UCSD-AML1 (cell line): ENCODE measurements at regions not wholly inside any gene's neighbourhood (a gene's known extent, or its start where the extent isn't known, plus 50 kb on each side); places are given as distances from the start of the nearest gene placed in this dataset.

Experiments
- DNase-seq: peaks from one replicate; lab custom pipeline; 2025; ENCODE audit not compliant: unreplicated experiment; lab: John Stamatoyannopoulos, UW

DNA sequence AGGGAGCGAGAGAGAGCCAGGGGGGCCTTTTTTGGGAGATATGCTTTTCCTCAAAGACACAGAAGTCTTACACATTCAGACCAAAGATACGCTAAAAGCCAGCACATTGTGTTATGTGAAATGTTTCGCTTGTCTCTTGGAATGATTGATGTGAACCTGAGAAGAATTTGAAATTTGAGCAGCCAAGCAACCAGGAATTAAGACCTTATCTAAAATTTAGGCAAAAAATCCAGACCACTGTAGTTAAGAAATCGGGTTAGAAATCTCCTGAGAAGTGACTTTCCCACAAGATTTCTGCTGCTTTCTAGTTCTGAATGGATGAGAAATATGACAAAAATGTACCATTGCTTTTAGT, 223.2 kb upstream of the GMDS start:
- no peak for DNase-seq

DNA sequence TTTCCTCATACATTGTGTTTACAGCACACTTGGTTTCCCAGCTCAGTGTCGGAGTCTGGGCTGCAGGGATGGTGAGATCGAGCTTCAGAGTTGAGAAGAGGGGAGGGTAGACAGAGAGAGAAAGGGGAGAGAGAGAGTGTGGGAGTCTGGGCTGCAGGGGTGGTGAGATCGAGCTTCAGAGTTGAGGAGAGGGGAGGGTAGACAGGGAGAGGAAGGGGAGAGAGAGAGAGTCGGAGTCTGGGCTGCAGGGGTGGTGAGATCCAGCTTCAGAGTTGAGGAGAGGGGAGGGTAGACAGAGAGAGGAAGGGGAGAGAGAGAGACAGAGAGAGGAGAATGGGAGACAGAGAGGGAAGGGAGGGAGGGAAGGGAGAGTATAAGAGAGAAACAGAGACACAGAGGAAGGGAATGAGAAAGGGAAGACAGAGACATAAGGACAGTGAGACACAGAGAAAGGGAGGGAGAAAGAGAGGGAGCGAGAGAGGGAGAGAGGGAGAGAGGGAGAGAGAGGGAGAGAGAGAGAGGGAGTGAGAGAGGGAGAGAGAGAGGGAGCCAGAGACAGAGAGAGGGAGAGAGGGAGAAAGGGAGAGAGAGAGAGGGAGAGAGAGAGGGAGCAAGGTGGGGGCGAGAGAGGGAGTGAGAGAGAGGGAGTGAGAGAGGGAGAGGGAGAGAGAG, 222.7 kb upstream of the GMDS start:
- no peak for DNase-seq

- no peak for DNase-seq
Observed at GRCh38 chr6:2465336-2465735, 219.9 kb upstream of the GMDS start.

GRCh38 chr6:2464641-2465040, 219.2 kb upstream of the GMDS start:
- no peak for DNase-seq

- DNase-seq = no peak
Observed at GRCh38 chr6:2462831-2463230, 217.4 kb upstream of the GMDS start.

- no peak for DNase-seq
Observed at GRCh38 chr6:2460216-2460745, 214.9 kb upstream of the GMDS start.

DNA sequence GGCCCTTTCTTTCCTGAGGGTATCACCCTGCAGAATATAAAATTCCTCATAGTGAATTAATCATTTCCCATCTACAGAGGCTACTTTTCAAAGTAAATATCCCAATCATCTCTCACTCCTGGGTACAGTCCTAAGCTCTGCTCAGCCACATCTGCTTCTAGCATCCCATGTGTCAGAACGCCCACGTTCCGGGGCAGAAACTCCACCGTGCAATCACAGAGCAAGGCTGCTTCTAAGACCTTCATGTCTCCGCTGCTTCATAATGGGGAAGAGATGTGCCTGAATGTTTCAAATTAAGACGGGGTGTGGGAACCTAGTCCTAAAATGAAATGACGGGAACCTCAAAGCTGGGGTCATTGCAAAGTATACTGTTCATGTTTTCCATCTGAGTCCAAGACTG, 208.8 kb upstream of the GMDS start:
- DNase-seq = no peak

- DNase-seq = no peak
Observed at GRCh38 chr6:2450546-2450945, 205.1 kb upstream of the GMDS start.

- no peak for DNase-seq
Observed at GRCh38 chr6:2449572-2449940, 204.2 kb upstream of the GMDS start.

DNA sequence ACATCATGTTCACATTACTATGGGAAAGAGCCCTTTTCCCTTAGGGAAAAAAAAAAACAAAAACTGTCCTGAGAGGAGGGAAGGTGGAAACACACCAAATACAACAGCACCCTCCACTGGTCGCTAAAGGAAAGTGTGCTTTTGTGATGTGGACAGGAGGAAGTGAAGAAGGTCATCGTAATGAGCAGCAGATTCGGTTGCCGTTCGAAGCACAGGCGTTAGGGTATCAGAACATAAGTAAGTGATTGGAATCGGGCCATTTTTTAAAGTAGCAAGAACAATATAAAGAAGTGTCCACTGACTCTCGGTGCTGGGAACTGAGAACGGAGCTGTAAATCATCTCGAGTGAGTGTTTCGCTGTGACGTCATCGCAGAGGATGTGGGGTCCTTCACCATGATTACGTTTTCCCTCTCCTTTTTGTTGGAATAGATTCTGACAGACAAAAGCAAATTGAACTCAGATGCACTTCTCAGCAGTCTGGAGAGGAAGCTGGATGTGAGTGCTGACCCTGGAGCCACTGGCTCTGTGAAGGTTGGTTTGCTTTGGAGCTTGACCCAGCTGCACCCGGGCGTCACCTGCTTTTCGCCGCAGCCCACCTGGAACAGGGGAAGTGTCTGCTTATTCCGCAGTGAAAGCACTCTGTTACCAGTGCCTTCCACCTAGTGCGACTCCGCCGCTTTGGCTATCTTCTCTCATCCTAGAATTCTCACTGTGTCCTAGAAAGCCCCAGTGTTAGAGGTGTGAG, 203.6 kb upstream of the GMDS start:
- no peak for DNase-seq

GRCh38 chr6:2447931-2448330, 202.5 kb upstream of the GMDS start:
- DNase-seq = no peak

DNA sequence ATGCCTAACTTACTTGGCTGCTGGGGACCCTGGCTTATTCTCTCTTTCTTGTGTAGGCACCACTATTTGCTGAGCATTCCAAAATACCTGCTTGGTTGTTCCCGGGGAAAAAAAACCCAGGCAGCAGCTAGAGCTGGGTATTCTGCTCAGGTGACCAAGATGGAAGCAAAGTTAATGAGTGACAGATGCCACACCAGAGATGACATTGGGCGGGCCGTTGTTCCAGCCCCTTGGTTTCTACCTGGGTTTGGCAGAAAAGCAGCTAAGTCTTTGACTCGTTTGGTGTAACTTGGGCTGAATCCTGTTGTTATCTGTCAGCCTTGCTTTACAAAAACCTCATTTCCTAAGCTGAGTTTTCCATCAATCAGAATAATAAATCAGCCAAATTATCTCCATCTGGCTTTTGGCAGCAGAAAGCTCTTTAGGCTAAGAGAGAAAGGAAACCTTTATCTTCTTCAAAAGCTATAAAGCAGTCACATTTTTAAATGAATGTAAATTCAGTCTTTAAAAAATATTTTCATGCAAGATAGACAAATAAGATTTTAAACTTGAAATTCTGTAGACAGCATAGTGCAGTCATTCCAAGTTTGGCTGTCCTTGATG, 202.0 kb upstream of the GMDS start:
- no peak for DNase-seq

DNA sequence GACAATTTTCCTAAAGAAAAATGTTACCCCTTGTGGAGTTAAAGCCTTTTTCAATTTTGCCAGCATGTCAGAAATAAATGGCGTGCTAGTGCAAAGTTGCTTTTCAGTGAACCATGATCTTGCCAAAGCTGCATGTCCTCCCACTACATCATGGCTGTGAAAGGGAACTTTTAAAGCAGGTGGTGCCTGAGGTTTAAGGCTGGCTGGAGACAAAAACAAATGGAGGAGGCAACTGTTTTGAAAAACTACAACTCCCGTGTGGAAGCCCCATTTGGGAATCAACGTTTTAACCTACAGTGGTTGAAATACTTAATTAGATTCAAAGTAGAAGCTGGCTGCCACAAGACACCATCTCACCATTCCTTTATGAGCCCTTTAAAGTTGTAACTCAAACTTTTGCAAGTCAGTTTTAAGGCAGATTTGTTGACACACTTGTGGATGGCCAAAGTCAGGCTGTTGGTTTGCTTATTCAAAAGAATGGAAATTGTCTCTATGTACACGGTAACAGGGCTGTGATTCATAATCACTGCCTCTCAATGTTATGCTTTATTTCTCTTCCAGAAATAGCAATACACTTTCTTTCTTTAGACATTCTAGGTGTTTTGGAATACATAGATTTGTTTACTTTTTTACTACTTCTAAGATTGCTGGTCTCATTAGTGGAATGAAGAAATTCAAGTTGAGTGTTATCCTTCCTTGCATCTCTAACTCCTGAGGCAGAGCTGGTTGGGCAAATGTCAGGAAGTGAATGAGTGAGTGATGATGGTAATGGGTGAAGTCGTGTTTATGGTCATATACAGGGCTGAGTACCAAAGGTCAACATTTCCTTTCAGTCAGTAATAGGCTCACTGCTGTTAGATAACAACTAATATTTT, 196.4 kb upstream of the GMDS start:
- DNase-seq = no peak

- no peak for DNase-seq
Observed at GRCh38 chr6:2440516-2440915, 195.1 kb upstream of the GMDS start.

DNA sequence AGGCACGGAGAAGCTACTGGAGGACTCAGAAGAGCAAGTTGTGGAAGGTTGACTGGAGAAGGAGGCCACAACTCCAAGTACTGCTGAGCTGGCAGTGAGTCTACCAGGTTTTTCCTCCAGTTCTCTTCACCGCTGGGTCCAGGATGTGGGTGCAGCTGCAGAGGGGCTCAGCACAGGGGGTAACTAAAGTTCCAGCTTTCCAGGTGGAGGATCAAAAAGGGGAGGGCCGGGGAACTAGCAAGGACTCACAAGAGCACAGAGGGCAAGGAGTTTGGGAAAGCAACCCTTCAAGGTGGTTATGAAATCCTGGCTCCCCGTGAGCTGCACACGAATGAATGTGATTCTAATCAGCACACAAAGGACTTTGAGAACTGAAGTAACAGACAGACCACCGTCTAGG, 194.2 kb upstream of the GMDS start:
- no peak for DNase-seq

- DNase-seq = no peak
Observed at GRCh38 chr6:2439082-2439481, 193.7 kb upstream of the GMDS start.

GRCh38 chr6:2436410-2437154, 191.2 kb upstream of the GMDS start:
- DNase-seq = no peak

GRCh38 chr6:2435323-2435722, 189.9 kb upstream of the GMDS start:
- no peak for DNase-seq

- DNase-seq = no peak
Observed at GRCh38 chr6:2434912-2435311, 189.5 kb upstream of the GMDS start.

DNA sequence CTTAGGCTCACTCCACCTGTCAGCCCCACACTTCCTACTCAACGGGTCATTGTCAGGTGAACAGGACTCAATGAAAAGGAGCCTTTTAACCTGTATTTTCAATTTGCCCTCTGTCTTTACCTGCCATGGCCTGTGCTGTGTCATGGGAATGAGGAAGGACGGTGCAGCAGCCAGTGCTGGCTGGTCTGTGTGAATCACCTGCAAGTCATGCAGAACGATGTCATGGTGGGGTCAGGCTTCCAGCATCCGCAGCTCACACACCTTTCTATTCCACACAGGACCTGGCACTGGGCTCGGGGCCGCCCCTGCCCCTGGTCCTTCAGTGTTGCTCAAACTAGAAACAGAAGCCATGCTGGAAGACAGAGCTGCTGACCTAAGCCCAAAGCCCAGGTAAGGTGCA, 188.7 kb upstream of the GMDS start:
- DNase-seq = no peak

GRCh38 chr6:2433711-2434110, 188.3 kb upstream of the GMDS start:
- DNase-seq = no peak
